ENCODE measurements at regions not wholly inside any gene's neighbourhood (a gene's known extent, or its start where the extent isn't known, plus 50 kb on each side); places are given as distances from the start of the nearest gene placed in this dataset.

DNA sequence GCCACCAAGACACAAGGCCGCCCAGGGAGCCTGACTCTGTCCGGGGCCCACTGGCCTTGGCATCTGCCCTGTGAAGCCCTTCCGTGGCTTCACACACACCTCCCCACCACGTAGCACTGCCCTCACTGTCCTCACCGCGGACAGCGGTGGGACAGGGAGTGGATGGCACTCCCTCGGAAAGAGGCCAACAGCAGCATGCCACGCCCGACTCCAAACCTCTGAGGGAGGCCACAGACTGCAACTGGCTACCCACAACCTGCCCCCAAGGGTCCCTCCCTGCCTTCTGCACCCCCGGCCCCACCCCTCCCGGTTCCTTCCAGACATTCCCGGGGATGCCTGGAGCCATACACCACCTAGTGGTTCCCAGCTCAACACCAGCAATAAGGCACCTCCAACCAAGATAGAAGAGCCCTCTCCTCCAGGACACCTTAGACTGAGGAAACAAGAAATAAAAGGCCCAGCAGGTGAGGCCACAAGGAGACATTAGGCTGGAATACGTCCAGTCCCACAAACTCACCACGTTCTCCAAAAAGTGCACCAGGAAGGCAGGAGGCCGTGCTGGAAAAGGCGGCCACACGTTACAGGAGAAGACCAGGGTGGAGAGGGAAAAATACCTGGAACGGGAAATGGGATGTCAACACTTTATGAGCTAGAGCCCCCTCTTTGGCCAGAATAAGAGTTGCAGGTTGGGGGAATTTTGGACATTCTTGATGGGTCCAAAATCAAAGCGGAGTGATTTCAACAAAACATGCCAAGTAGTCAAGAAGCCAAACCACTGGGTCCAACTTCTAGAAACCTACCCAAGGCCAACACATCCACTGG, 310.0 kb downstream of the SOX9 start:
- Histone ChIP-seq H3K9me3 (ENCODE audit: control insufficient read depth in 4 of 4, low read length in 3 of 4) (no peaks in the 10 kb centered on the region), H3K9ac (ENCODE audit: low read depth in 1 of 2, low read length in 2 of 2) (no peak overlapping the region), H3K27me3 (ENCODE audit: control insufficient read depth in 4 of 4, insufficient read depth in 4 of 4, low read length in 3 of 4) (no peaks in the 10 kb centered on the region), H3K36me3 (ENCODE audit: control insufficient read depth in 4 of 4, insufficient read depth in 3 of 4, low read depth in 1 of 4, low read length in 3 of 4) (no peaks in the 10 kb centered on the region), H3K27ac (ENCODE audit: low read depth in 1 of 2, low read length in 2 of 2) (no peak overlapping the region), H3K4me1 (ENCODE audit: control insufficient read depth in 4 of 4, insufficient read depth in 4 of 4, low read length in 3 of 4) (no peaks in the 10 kb centered on the region), H3K4me3 (ENCODE audit: low read depth in 1 of 3, low read length in 3 of 3) (no peak overlapping the region)
- no peak for DNase-seq (ENCODE audit: low spot score)
- 81% methylated on average over 20 of the region's 20 CpGs for WGBS
- TF ChIP-seq RXRA (IDR thresholded peaks at IDR 0.05) (no peak), FOXA1 (IDR thresholded peaks at IDR 0.05) (no peak), CTCF (IDR thresholded peaks at IDR 0.05; ENCODE audit: low read depth, low read length, missing input control) (no peak), JUND (IDR thresholded peaks at IDR 0.05) (no peak), YY1 (IDR thresholded peaks at IDR 0.05) (no peak), SP1 (IDR thresholded peaks at IDR 0.05) (no peak)

DNA sequence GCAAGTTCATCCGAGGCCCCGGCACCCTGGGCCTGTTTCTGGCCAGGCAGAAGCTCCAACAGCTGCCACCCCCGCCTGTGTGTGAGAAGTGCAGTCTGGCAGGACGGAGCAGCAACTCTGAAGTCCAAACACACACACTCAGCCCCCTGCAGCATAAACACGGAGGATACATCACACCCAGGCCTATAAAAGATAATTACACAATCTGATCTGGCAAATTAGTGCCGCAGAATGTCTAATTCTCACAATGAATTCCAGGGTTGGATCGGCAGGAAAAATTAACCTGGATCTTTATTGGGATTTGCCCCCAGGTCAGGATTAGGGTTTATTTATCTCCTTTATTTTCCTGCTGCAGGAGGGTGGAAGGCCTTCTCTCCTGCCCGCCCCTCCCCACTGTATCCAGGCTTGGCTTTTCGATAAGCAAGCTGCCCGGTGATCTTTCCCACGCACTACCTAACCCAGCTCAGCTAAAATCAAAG, 311.4 kb downstream of the SOX9 start:
- Histone ChIP-seq H3K9ac (ENCODE audit: low read depth in 1 of 2, low read length in 2 of 2) (no peak overlapping the region), H3K27ac (ENCODE audit: low read depth in 1 of 2, low read length in 2 of 2) (no peak overlapping the region), H3K27me3 (ENCODE audit: control insufficient read depth in 4 of 4, insufficient read depth in 4 of 4, low read length in 3 of 4) (no peaks in the 10 kb centered on the region), H3K36me3 (ENCODE audit: control insufficient read depth in 4 of 4, insufficient read depth in 3 of 4, low read depth in 1 of 4, low read length in 3 of 4) (no peaks in the 10 kb centered on the region), H3K9me3 (ENCODE audit: control insufficient read depth in 4 of 4, low read length in 3 of 4) (no peaks in the 10 kb centered on the region), H3K4me1 (ENCODE audit: control insufficient read depth in 4 of 4, insufficient read depth in 4 of 4, low read length in 3 of 4) (no peaks in the 10 kb centered on the region), H3K4me3 (ENCODE audit: low read depth in 1 of 3, low read length in 3 of 3) (no peak overlapping the region)
- DNase-seq (ENCODE audit: low spot score) = no peak
- no peak for TF ChIP-seq EGR1 (IDR thresholded peaks at IDR 0.05; ENCODE audit: low read depth in 2 of 2)
- no peak for TF ChIP-seq REST (IDR thresholded peaks at IDR 0.05)
- no peak for TF ChIP-seq SP1 (IDR thresholded peaks at IDR 0.05)
- TF ChIP-seq HNF4A (conservative IDR thresholded peaks at IDR 0.05) = no peak
- no peak for TF ChIP-seq CTCF (IDR thresholded peaks at IDR 0.05; ENCODE audit: low read depth, low read length, missing input control)
- TF ChIP-seq YY1 (IDR thresholded peaks at IDR 0.05) = no peak
- no peak for TF ChIP-seq MAX (IDR thresholded peaks at IDR 0.05)
- TF ChIP-seq GABPA (IDR thresholded peaks at IDR 0.05 in 1 of 2, conservative IDR thresholded peaks at IDR 0.05 in 1 of 2) = no peak
- TF ChIP-seq TAF1 (conservative IDR thresholded peaks at IDR 0.05) = no peak
- no peak for TF ChIP-seq FOXA2 (IDR thresholded peaks at IDR 0.05)
- TF ChIP-seq, protein P1, sequence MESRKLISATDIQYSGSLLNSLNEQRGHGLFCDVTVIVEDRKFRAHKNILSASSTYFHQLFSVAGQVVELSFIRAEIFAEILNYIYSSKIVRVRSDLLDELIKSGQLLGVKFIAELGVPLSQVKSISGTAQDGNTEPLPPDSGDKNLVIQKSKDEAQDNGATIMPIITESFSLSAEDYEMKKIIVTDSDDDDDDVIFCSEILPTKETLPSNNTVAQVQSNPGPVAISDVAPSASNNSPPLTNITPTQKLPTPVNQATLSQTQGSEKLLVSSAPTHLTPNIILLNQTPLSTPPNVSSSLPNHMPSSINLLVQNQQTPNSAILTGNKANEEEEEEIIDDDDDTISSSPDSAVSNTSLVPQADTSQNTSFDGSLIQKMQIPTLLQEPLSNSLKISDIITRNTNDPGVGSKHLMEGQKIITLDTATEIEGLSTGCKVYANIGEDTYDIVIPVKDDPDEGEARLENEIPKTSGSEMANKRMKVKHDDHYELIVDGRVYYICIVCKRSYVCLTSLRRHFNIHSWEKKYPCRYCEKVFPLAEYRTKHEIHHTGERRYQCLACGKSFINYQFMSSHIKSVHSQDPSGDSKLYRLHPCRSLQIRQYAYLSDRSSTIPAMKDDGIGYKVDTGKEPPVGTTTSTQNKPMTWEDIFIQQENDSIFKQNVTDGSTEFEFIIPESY (IDR thresholded peaks at IDR 0.05) = no peak
- TF ChIP-seq RXRA (IDR thresholded peaks at IDR 0.05) = no peak
- no peak for TF ChIP-seq HNF4G (IDR thresholded peaks at IDR 0.05)
- no peak for TF ChIP-seq NR2F2 (IDR thresholded peaks at IDR 0.05)
- no peak for TF ChIP-seq JUND (IDR thresholded peaks at IDR 0.05)
- TF ChIP-seq FOXA1 (IDR thresholded peaks at IDR 0.05) = no peak
- no peak for TF ChIP-seq RAD21 (IDR thresholded peaks at IDR 0.05)
- TF ChIP-seq, protein P2, sequence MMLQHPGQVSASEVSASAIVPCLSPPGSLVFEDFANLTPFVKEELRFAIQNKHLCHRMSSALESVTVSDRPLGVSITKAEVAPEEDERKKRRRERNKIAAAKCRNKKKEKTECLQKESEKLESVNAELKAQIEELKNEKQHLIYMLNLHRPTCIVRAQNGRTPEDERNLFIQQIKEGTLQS (IDR thresholded peaks at IDR 0.05) = no peak
- 62% methylated on average over 11 of the region's 11 CpGs for WGBS

All from liver (tissue), 8 donors.